SK-N-SH (cell line): ENCODE measurements at regions not wholly inside any gene's neighbourhood (a gene's known extent, or its start where the extent isn't known, plus 50 kb on each side); places are given as distances from the start of the nearest gene placed in this dataset.

Source experiments
- CTCF ChIA-PET: fragments of 300-600, 350-600 bp; formaldehyde crosslinking; extraction: SDS; loops from one replicate; lab custom pipeline; 2021; lab: Yijun Ruan, JAX
- POLR2A ChIA-PET: fragments of 350-600 bp; sonication (Branson Sonifier 250); formaldehyde crosslinking; extraction: SDS; loops from one replicate; lab custom pipeline; 2020; ENCODE audit warnings: antibody characterized with exemption, inconsistent platforms; lab: Yijun Ruan, JAX
- DNase-seq: peaks from one replicate; pipeline ENCODE4 v3.0.0; 2012
- H2AFZ ChIP-seq: fragments of 200-600 bp; sonication (generic); 2 replicates; pipeline ENCODE4 v1.8.1; 2016; ENCODE audit warnings: antibody characterized with exemption, mild to moderate bottlenecking, low read depth
- H3F3A ChIP-seq: fragments of 200-600 bp; sonication (generic); replicated peaks from 2 replicates; pipeline ENCODE3; 2016; ENCODE audit warnings: antibody characterized with exemption, mild to moderate bottlenecking; ENCODE audit not compliant: insufficient read depth
- H3K27ac ChIP-seq, 2 experiments: fragments of 200-500 bp in 1 of 2; fragments of 200-600 bp in 1 of 2; sonication (Bioruptor generic) in 1 of 2; sonication (generic), shearing (Covaris generic) in 1 of 2; 2 replicates each; pipeline versions ENCODE4 v1.5.1 to v1.6.1; 2014 to 2016; ENCODE audit warnings: low read depth in 2 of 2, inconsistent platforms in 1 of 2, low read length in 1 of 2, mild to moderate bottlenecking in 1 of 2, mixed read lengths in 1 of 2
- H3K27me3 ChIP-seq: fragments of 200-600 bp; sonication (generic), shearing (Covaris generic); 2 replicates; pipeline ENCODE4 v1.6.1; 2016; ENCODE audit warnings: mixed run types; ENCODE audit not compliant: insufficient read depth
- H3K36me3 ChIP-seq, 2 experiments: fragments of 200-500 bp in 1 of 2; fragments of 200-600 bp in 1 of 2; sonication (Bioruptor generic) in 1 of 2; sonication (generic) in 1 of 2; replicated peaks in 1 of 2; 2 replicates each; pipeline versions ENCODE3 to v1.5.1; 2014 to 2016; ENCODE audit warnings: low read length in 1 of 2, mild to moderate bottlenecking in 1 of 2; ENCODE audit not compliant: insufficient read depth in 2 of 2, control insufficient read depth in 1 of 2
- H3K4me1 ChIP-seq, 2 experiments: fragments of 200-500 bp in 1 of 2; fragments of 200-600 bp in 1 of 2; sonication (Bioruptor generic) in 1 of 2; sonication (generic), shearing (Covaris generic) in 1 of 2; 2 replicates each; pipeline versions ENCODE4 v1.5.1 to v1.6.1; 2014 to 2016; ENCODE audit warnings: low read depth in 1 of 2, low read length in 1 of 2, mixed run types in 1 of 2; ENCODE audit not compliant: insufficient read depth in 2 of 2, control insufficient read depth in 1 of 2
- H3K4me2 ChIP-seq: fragments of 200-600 bp; sonication (generic), shearing (Covaris generic); 2 replicates; pipeline ENCODE4 v1.6.1; 2017; ENCODE audit warnings: mixed run types
- H3K4me3 ChIP-seq, 2 experiments: fragments of 200-500 bp in 1 of 2; fragments of 200-600 bp in 1 of 2; sonication (Bioruptor generic) in 1 of 2; sonication (generic), shearing (Covaris generic) in 1 of 2; 2 replicates each; pipeline versions ENCODE4 v1.5.1 to v1.8.1; 2014 to 2016; ENCODE audit warnings: low read depth in 2 of 2, inconsistent platforms in 1 of 2, low read length in 1 of 2, mild to moderate bottlenecking in 1 of 2, mixed read lengths in 1 of 2, moderate library complexity in 1 of 2
- H3K79me2 ChIP-seq: fragments of 200-600 bp; sonication (generic); 2 replicates; pipeline ENCODE4 v1.8.1; 2017; ENCODE audit warnings: mild to moderate bottlenecking; ENCODE audit not compliant: insufficient read depth
- H3K9ac ChIP-seq: fragments of 200-600 bp; sonication (generic); 2 replicates; pipeline ENCODE4 v1.6.1; 2017; ENCODE audit warnings: mixed run types
- H3K9me2 ChIP-seq: fragments of 200-600 bp; sonication (generic); 2 replicates; pipeline ENCODE4 v1.6.1; 2017; ENCODE audit warnings: mixed run types
- H3K9me3 ChIP-seq: fragments of 200-600 bp; sonication (generic); 2 replicates; pipeline ENCODE4 v1.6.1; 2017; ENCODE audit warnings: mixed run types, mild to moderate bottlenecking, moderate library complexity
- H4K20me1 ChIP-seq: fragments of 200-600 bp; sonication (generic); 2 replicates; pipeline ENCODE4 v1.6.1; 2017; ENCODE audit warnings: mild to moderate bottlenecking, mixed run types; ENCODE audit not compliant: insufficient read depth
- CHD2 ChIP-seq: fragments of 150-350 bp; IDR thresholded peaks from 2 replicates; pipeline ENCODE4 v1.6.1; 2018; ENCODE audit warnings: low read length; ENCODE audit not compliant: partially characterized antibody
- ELF1 ChIP-seq: IDR thresholded peaks from 2 replicates; pipeline ENCODE4 v1.4.0; 2012
- EP300 ChIP-seq, 2 experiments: IDR thresholded peaks; 2 replicates each; pipeline versions ENCODE4 v1.4.0 to v1.6.1; 2012; ENCODE audit warnings: borderline replicate concordance in 1 of 2, low read depth in 1 of 2, low read length in 1 of 2
- FOSL2 ChIP-seq: IDR thresholded peaks from 2 replicates; pipeline ENCODE4 v1.4.0; 2012; ENCODE audit warnings: low read depth, mild to moderate bottlenecking, moderate library complexity, borderline replicate concordance
- FOXM1 ChIP-seq: IDR thresholded peaks from 2 replicates; pipeline ENCODE4 v1.4.0; 2012; ENCODE audit warnings: low read depth, mild to moderate bottlenecking
- GABPA ChIP-seq: IDR thresholded peaks from 2 replicates; pipeline ENCODE4 v1.4.0; 2012; ENCODE audit warnings: low read depth, mild to moderate bottlenecking
- GATA2 ChIP-seq: sonication (generic); formaldehyde crosslinking; IDR thresholded peaks from 2 replicates; pipeline ENCODE4 v1.5.0; 2020; ENCODE audit warnings: mild to moderate bottlenecking, missing genetic modification reagents
- MEF2A ChIP-seq: IDR thresholded peaks from 2 replicates; pipeline ENCODE4 v1.4.0; 2012; ENCODE audit warnings: low read depth, borderline replicate concordance
- NFIC ChIP-seq: IDR thresholded peaks from 2 replicates; pipeline ENCODE4 v1.4.0; 2012; ENCODE audit warnings: borderline replicate concordance
- RFX5 ChIP-seq: IDR thresholded peaks from 2 replicates; pipeline ENCODE4 v1.6.1; 2012; ENCODE audit warnings: mild to moderate bottlenecking, improper control_type of control experiment, low read length
- TAF1 ChIP-seq: IDR thresholded peaks from 2 replicates; pipeline ENCODE4 v1.6.1; 2012; ENCODE audit warnings: low read depth, mild to moderate bottlenecking, low read length, moderate library complexity, borderline replicate concordance
- TCF12 ChIP-seq: IDR thresholded peaks from 2 replicates; pipeline ENCODE4 v1.4.0; 2012
- TEAD4 ChIP-seq: IDR thresholded peaks from 2 replicates; pipeline ENCODE4 v1.4.0; 2012; ENCODE audit warnings: mild to moderate bottlenecking, borderline replicate concordance; ENCODE audit not compliant: insufficient read depth
- YY1 ChIP-seq: IDR thresholded peaks from 2 replicates; pipeline ENCODE4 v1.4.0; 2012; ENCODE audit warnings: low read depth, mild to moderate bottlenecking
- WGBS: methylation state at CpG from one replicate; pipeline ENCODE4 v1.1.6; 2017; ENCODE audit warnings: low lambda C conversion rate; 5-methylcytosine and 5-hydroxymethylcytosine counted together
- TF ChIP-seq, protein P1 (sequence below): IDR thresholded peaks from 2 replicates; pipeline ENCODE4 v1.4.0; 2012; ENCODE audit warnings: low read depth
- TF ChIP-seq, protein P2 (sequence below): IDR thresholded peaks from 2 replicates; pipeline ENCODE4; 2012
- TF ChIP-seq, protein P3 (sequence below): fragments of 150-350 bp; IDR thresholded peaks from 2 replicates; pipeline ENCODE4 v1.6.1; 2016; ENCODE audit warnings: mild to moderate bottlenecking, low read depth, low read length
- TF ChIP-seq, protein P4 (sequence below): IDR thresholded peaks from 2 replicates; pipeline ENCODE4 v1.4.0; 2012; ENCODE audit warnings: low read depth, borderline replicate concordance
- TF ChIP-seq, protein P5 (sequence below): fragments of 150-350 bp; IDR thresholded peaks from 2 replicates; pipeline ENCODE4 v1.6.1; 2017; ENCODE audit warnings: antibody characterized with exemption, low read length, low read depth, borderline replicate concordance

DNA sequence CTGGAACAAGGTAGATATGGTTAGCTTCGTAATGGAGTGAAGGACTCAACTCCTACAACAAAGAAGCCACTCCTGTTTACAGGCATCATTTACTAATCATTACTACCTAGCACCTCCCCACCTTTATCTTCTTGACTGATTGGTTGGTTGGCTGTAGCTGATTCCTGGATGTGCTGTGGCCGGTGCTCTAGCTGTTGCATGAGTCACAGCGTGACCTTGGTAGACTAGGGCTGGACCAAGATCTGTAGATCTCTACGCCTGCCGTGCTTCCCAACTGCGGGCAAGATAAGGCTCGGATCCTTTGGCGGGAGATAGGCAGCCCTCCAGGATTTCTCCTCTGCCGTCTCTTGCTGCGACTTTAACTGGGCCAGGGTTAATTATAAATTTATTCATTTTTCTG is 194.3 kb upstream of the SOX11 start (continued):
- TF ChIP-seq EP300 (IDR thresholded peaks at IDR 0.05; ENCODE audit: borderline replicate concordance in 1 of 2, low read depth in 1 of 2, low read length in 1 of 2) (no peak), CHD2 (no peak), ELF1 (no peak), NFIC (no peak), FOSL2 (no peak), RFX5 (no peak), MEF2A (no peak)
- TF ChIP-seq, protein P1, sequence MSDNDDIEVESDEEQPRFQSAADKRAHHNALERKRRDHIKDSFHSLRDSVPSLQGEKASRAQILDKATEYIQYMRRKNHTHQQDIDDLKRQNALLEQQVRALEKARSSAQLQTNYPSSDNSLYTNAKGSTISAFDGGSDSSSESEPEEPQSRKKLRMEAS = no peak
- TF ChIP-seq, protein P2, sequence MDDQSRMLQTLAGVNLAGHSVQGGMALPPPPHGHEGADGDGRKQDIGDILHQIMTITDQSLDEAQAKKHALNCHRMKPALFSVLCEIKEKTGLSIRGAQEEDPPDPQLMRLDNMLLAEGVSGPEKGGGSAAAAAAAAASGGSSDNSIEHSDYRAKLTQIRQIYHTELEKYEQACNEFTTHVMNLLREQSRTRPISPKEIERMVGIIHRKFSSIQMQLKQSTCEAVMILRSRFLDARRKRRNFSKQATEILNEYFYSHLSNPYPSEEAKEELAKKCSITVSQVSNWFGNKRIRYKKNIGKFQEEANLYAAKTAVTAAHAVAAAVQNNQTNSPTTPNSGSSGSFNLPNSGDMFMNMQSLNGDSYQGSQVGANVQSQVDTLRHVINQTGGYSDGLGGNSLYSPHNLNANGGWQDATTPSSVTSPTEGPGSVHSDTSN = no peak
- TF ChIP-seq, all 33 proteins: peak for 0

DNA sequence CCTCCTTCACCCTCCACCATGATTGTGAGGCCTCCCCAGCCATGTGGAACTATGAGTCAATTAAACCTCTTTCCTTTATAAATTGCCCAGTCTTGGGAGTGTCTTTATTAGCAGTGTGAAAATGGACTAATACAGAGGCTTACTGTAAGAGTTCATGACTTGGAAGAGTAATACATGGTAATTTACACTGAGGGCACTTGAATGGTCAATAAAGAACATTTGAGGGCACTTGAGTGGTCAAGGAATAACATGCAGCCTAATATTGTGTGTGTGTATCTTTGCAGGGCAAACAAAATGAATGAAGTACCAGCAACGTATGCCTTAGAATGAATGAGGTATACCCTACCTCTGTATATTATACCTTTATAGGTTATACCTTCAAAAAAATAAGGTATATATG is 190.4 kb upstream of the SOX11 start:
- Histone ChIP-seq H3K4me1 (no peaks in the 10 kb centered on the region; a peak in 1 of 4 replicates), H3K27ac (no peak overlapping the region), H4K20me1 (no peaks in the 10 kb centered on the region), H2AFZ (no peak overlapping the region), H3K4me3 (no peak overlapping the region), H3K9me2 (no peaks in the 10 kb centered on the region), H3K27me3 (no peaks in the 10 kb centered on the region), H3K9ac (no peak overlapping the region), H3F3A (no peaks in the 10 kb centered on the region), H3K9me3 (peaks cover 6% of the 10 kb centered on the region; the same call in 1 of the 2 replicates), H3K36me3 (no peaks in the 10 kb centered on the region), H3K4me2 (no peak overlapping the region), H3K79me2 (no peaks in the 10 kb centered on the region)
- CTCF ChIA-PET = no interaction called here
- TF ChIP-seq GATA2 (CRISPR knock-in tag) (no peak), TAF1 (no peak), EP300 (IDR thresholded peaks at IDR 0.05; ENCODE audit: borderline replicate concordance in 1 of 2, low read depth in 1 of 2, low read length in 1 of 2) (no peak), TCF12 (no peak), GABPA (no peak), YY1 (no peak), FOXM1 (no peak), FOSL2 (no peak), TEAD4 (no peak)
- TF ChIP-seq, protein P3, sequence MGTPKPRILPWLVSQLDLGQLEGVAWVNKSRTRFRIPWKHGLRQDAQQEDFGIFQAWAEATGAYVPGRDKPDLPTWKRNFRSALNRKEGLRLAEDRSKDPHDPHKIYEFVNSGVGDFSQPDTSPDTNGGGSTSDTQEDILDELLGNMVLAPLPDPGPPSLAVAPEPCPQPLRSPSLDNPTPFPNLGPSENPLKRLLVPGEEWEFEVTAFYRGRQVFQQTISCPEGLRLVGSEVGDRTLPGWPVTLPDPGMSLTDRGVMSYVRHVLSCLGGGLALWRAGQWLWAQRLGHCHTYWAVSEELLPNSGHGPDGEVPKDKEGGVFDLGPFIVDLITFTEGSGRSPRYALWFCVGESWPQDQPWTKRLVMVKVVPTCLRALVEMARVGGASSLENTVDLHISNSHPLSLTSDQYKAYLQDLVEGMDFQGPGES = no peak
- TF ChIP-seq, protein P4, sequence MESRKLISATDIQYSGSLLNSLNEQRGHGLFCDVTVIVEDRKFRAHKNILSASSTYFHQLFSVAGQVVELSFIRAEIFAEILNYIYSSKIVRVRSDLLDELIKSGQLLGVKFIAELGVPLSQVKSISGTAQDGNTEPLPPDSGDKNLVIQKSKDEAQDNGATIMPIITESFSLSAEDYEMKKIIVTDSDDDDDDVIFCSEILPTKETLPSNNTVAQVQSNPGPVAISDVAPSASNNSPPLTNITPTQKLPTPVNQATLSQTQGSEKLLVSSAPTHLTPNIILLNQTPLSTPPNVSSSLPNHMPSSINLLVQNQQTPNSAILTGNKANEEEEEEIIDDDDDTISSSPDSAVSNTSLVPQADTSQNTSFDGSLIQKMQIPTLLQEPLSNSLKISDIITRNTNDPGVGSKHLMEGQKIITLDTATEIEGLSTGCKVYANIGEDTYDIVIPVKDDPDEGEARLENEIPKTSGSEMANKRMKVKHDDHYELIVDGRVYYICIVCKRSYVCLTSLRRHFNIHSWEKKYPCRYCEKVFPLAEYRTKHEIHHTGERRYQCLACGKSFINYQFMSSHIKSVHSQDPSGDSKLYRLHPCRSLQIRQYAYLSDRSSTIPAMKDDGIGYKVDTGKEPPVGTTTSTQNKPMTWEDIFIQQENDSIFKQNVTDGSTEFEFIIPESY = no peak
- TF ChIP-seq, protein P2 = no peak
- TF ChIP-seq, protein P5, sequence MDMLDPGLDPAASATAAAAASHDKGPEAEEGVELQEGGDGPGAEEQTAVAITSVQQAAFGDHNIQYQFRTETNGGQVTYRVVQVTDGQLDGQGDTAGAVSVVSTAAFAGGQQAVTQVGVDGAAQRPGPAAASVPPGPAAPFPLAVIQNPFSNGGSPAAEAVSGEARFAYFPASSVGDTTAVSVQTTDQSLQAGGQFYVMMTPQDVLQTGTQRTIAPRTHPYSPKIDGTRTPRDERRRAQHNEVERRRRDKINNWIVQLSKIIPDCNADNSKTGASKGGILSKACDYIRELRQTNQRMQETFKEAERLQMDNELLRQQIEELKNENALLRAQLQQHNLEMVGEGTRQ = no peak
- POLR2A ChIA-PET = interaction anchor here (0.6 kb wide), 1 partner anchor 14 kb away, joined by 3 read pairs; no protein-coding TSS in a partner anchor
- WGBS = 50% methylated on average over 1 of the region's 1 CpG
- DNase-seq = no peak
